Spleen (tissue), 11 donors: ENCODE measurements at regions not wholly inside any gene's neighbourhood (a gene's known extent, or its start where the extent isn't known, plus 50 kb on each side); places are given as distances from the start of the nearest gene placed in this dataset.

Experiments used
- DNase-seq: peaks from one replicate; pipeline ENCODE4 v3.0.0-alpha.2; 2020
- H3K27ac ChIP-seq, 8 donors: fragments of 200-600 bp; sonication (generic) in 7 of 8; 1 replicate in 4 of 8; 2 replicates in 4 of 8; pipeline versions ENCODE4 v1.5.0 to v1.8.0; 2016 to 2021; ENCODE audit warnings: inconsistent platforms in 4 of 8, mild to moderate bottlenecking in 4 of 8, moderate library complexity in 1 of 8
- H3K27me3 ChIP-seq, 7 donors: fragments of 200-600 bp; sonication (generic) in 6 of 7; replicated peaks in 1 of 7; 1 replicate in 4 of 7; 2 replicates in 3 of 7; pipeline versions ENCODE4 v1.5.0 to v1.8.0; 2016 to 2021; ENCODE audit warnings: inconsistent platforms in 3 of 7, mild to moderate bottlenecking in 1 of 7
- H3K36me3 ChIP-seq, 6 donors: fragments of 200-600 bp; sonication (generic) in 5 of 6; 1 replicate in 4 of 6; 2 replicates in 2 of 6; pipeline versions ENCODE4 v1.5.0 to v1.8.0; 2016 to 2021; ENCODE audit warnings: inconsistent platforms in 2 of 6
- H3K4me1 ChIP-seq, 6 donors: fragments of 200-600 bp; sonication (generic) in 5 of 6; 1 replicate in 3 of 6; 2 replicates in 3 of 6; pipeline versions ENCODE4 v1.5.0 to v1.8.0; 2016 to 2021; ENCODE audit warnings: inconsistent platforms in 3 of 6
- H3K4me3 ChIP-seq, 8 donors: fragments of 200-600 bp; sonication (generic) in 7 of 8; 1 replicate in 4 of 8; 2 replicates in 4 of 8; pipeline versions ENCODE4 v1.5.0 to v1.8.0; 2016 to 2021; ENCODE audit warnings: inconsistent platforms in 4 of 8, mild to moderate bottlenecking in 4 of 8, moderate library complexity in 2 of 8
- H3K9me3 ChIP-seq, 8 donors: fragments of 200-600 bp; sonication (generic) in 7 of 8; 1 replicate in 4 of 8; 2 replicates in 4 of 8; pipeline versions ENCODE4 v1.5.0 to v1.8.0; 2016 to 2021; ENCODE audit warnings: inconsistent platforms in 4 of 8
- POLR2A ChIP-seq, 3 donors: fragments of 450-650 bp; IDR thresholded peaks; one replicate each; pipeline ENCODE4 v1.5.1; 2017; ENCODE audit warnings: antibody characterized with exemption in 3 of 3, mild to moderate bottlenecking in 1 of 3
- POLR2AphosphoS5 ChIP-seq, 3 donors: sonication (generic); formaldehyde crosslinking; IDR thresholded peaks; one replicate each; pipeline ENCODE4 v1.5.1; 2017; ENCODE audit warnings: antibody characterized with exemption in 3 of 3
- WGBS, 5 donors: extraction: QIAGEN DNeasy Blood & Tissue Kit in 3 of 5; methylation state at CpG; one replicate each; pipeline versions ENCODE4 v1.1.5 to v1.1.7; 2013 to 2018; 5-methylcytosine and 5-hydroxymethylcytosine counted together
- intact Hi-C: fragments of 100-400 bp; cut with DNase I; formaldehyde crosslinking; loops from one replicate; pipeline ENCODE4 v1.15.0; 2023; ENCODE audit warnings: low total_unique reads
- TF ChIP-seq, protein P1 (sequence below), 11 experiments: fragments of 200-600 bp in 7 of 11; fragments of 450-650 bp in 4 of 11; sonication (generic) in 4 of 11; IDR thresholded peaks in 8 of 11; conservative IDR thresholded peaks in 3 of 11; 1 replicate in 7 of 11; 2 replicates in 4 of 11; pipeline versions ENCODE4 v1.4.0 to v1.8.0; 2016 to 2021; ENCODE audit warnings: antibody characterized with exemption in 11 of 11, inconsistent platforms in 4 of 11, mild to moderate bottlenecking in 1 of 11
- donor health status: healthy with polysubstance abuse.
- donor health status: DM: no; HTN: no; CAD: no; lungs with moderate emphysema.
- donor health status: DM: no; HTN: no; CAD: no.
- donor health status: Bipolar disorder and iron deficiency.
- donor health status: healthy.
- donor health status: DM: no; HTN: no; CAD: no.
- donor health status: DM: yes; HTN: yes; CAD: no.

DNA sequence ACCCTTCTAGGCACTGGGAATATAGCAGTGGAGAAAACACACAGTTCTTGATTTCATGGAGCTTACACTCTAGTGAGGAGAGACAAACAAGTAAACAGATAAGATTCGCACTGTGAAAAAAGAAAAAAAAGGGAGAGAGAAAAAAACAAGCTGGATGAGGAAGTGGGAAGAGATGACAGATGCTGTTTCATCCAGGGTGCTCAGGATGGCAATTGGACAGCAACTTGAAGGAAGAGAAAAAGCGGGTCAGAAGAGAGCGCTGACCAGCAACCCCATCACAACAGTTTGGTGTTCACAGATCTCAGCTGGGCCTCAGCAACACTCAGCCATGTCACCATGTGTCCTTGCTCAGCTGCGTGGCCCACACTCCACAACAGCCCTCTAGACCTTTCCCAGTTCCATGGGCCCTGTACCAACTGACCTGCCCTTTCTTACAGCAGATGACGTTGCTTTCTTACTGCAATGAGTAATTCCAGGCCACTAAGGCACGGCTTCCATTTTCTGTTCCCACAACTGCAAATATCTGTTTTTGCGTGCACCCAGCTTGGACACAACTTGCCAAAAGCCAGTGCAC, 230.8 kb downstream of the MEX3B start:
- Histone ChIP-seq H3K4me1 (no peaks in the 10 kb centered on the region), H3K27ac (no peak overlapping the region), H3K4me3 (no peak overlapping the region), H3K36me3 (no peaks in the 10 kb centered on the region), H3K27me3 (peaks cover 0 to 11% (median 0%) of the 10 kb centered on the region in 7 donors), H3K9me3 (no peaks in the 10 kb centered on the region)
- TF ChIP-seq POLR2A (IDR thresholded peaks at IDR 0.05) (no peak), POLR2AphosphoS5 (IDR thresholded peaks at IDR 0.05) (no peak)
- TF ChIP-seq, protein P1, sequence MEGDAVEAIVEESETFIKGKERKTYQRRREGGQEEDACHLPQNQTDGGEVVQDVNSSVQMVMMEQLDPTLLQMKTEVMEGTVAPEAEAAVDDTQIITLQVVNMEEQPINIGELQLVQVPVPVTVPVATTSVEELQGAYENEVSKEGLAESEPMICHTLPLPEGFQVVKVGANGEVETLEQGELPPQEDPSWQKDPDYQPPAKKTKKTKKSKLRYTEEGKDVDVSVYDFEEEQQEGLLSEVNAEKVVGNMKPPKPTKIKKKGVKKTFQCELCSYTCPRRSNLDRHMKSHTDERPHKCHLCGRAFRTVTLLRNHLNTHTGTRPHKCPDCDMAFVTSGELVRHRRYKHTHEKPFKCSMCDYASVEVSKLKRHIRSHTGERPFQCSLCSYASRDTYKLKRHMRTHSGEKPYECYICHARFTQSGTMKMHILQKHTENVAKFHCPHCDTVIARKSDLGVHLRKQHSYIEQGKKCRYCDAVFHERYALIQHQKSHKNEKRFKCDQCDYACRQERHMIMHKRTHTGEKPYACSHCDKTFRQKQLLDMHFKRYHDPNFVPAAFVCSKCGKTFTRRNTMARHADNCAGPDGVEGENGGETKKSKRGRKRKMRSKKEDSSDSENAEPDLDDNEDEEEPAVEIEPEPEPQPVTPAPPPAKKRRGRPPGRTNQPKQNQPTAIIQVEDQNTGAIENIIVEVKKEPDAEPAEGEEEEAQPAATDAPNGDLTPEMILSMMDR (IDR thresholded peaks at IDR 0.05 in 8 of 11, conservative IDR thresholded peaks at IDR 0.05 in 3 of 11), result no peak
- WGBS, 5 donors, result 83 to 92% (median 89%) methylated on average over 7 of the region's 7 CpGs
- intact Hi-C loops, result no loop called here
- peak; percentile 51 for DNase-seq

DNA sequence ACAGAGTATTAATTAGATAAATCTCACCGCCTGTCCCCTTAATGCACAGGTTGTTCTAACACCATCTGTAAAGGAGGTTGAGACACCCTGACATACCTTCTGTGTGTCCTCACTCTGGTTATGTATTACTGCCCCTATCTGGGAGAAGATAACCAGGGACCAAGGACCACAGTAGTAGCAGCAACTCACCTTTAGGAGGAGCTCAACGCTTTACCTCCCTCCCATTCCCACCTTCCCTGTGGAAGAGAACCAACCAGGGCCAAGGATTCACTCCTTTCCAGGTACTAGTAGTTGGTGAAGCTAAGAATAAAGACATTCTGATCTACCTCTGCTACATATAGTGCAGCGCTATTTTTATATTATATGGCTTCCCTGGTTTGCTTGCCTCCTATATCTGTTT, 232.6 kb downstream of the MEX3B start:
- TF ChIP-seq, protein P1 (IDR thresholded peaks at IDR 0.05 in 8 of 11, conservative IDR thresholded peaks at IDR 0.05 in 3 of 11), result no peak
- TF ChIP-seq POLR2A (IDR thresholded peaks at IDR 0.05) (no peak), POLR2AphosphoS5 (IDR thresholded peaks at IDR 0.05) (no peak)
- intact Hi-C loops, result no loop called here
- no peaks in the 10 kb centered on the region for H3K9me3 ChIP-seq
- peaks cover 0 to 3% (median 0%) of the 10 kb centered on the region in 7 donors for H3K27me3 ChIP-seq
- no peak overlapping the region for H3K4me3 ChIP-seq
- H3K4me1 ChIP-seq, result no peaks in the 10 kb centered on the region
- 71 to 84% (median 73%) methylated on average over 3 of the region's 3 CpGs for WGBS, 5 donors
- H3K36me3 ChIP-seq, result no peaks in the 10 kb centered on the region
- no peak for DNase-seq
- no peak overlapping the region for H3K27ac ChIP-seq

DNA sequence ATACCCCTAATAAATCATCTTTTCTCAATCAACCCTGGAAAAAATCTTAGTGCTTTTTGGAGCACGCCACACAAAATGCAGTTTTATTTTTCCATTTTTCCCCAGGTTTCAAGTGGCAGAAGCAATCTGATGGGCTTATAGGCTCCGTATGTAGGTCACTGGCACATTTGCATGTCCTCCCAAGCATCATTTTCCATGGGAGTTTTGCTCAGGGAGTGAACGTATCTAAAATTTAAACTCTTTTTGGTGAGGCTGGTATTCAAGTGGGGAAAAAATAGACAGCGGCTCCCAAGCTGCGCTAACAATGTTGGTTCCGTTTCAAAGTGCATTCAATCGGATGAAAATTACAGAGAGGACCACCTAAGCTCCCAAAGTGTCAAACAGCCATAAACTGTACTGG, 233.4 kb downstream of the MEX3B start:
- Histone ChIP-seq H3K4me3 (no peak overlapping the region), H3K36me3 (no peaks in the 10 kb centered on the region), H3K27ac (no peak overlapping the region), H3K4me1 (no peaks in the 10 kb centered on the region), H3K27me3 (no peaks in the 10 kb centered on the region), H3K9me3 (no peaks in the 10 kb centered on the region)
- no peak for DNase-seq
- intact Hi-C loops, result no loop called here
- WGBS, 5 donors, result 78 to 88% (median 80%) methylated on average over 7 of the region's 7 CpGs
- no peak for TF ChIP-seq POLR2AphosphoS5 (IDR thresholded peaks at IDR 0.05)

DNA sequence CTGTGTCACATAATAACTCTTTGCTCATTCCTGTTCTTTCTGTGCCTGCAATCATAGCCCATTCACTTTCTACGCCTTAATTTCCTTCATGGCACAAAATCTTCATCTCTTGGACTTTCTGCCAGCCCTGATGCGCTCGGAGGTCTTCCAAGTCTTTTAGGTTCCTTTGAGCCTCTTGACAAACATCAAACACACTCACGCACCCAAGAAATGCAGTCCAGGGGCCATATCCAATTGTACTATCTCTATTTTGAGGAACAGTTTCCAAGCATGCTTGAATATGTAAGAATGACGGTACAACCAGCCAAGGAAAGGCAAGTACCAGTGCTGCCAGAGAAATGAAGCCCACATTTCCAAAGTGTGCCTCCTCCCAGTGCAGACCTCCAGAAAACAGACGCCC, 234.1 kb downstream of the MEX3B start:
- Histone ChIP-seq H3K4me3 (no peak overlapping the region), H3K27ac (no peak overlapping the region), H3K27me3 (no peaks in the 10 kb centered on the region), H3K4me1 (no peaks in the 10 kb centered on the region), H3K9me3 (no peaks in the 10 kb centered on the region), H3K36me3 (no peaks in the 10 kb centered on the region)
- DNase-seq, result no peak
- no peak for TF ChIP-seq POLR2AphosphoS5 (IDR thresholded peaks at IDR 0.05)
- TF ChIP-seq, protein P1 (IDR thresholded peaks at IDR 0.05 in 8 of 11, conservative IDR thresholded peaks at IDR 0.05 in 3 of 11), result no peak
- TF ChIP-seq POLR2A (IDR thresholded peaks at IDR 0.05), result no peak
- WGBS, 5 donors, result 89 to 92% (median 90%) methylated on average over 6 of the region's 6 CpGs
- intact Hi-C loops, result no loop called here

DNA sequence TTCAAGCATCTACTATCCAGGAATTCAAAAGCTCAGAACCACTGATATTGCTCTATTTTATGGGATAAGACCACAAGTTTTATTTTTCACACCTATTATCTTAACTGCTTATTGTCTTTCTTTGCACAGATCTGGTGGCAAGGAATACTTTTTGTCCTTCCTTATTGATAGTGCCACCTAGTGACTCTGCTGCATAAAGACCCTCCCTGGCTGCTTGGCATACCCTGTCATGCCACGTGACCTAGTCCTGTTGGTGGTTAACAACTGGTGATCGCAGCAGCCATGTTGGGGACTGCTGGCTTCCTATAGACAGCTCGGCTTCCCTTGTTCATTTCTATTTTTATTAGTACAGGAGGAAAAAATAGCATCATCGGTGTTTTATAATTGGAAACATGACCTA, 236.3 kb downstream of the MEX3B start:
- 26 to 42% (median 35%) methylated on average over 4 of the region's 4 CpGs for WGBS, 5 donors
- H3K27ac ChIP-seq, result no peak overlapping the region
- TF ChIP-seq, protein P1 (IDR thresholded peaks at IDR 0.05 in 8 of 11, conservative IDR thresholded peaks at IDR 0.05 in 3 of 11), result peak in 2 of 11 experiments; percentile 15 to 32
- TF ChIP-seq POLR2A (IDR thresholded peaks at IDR 0.05) (no peak), POLR2AphosphoS5 (IDR thresholded peaks at IDR 0.05) (no peak)

More for the DNA sequence above, 236.3 kb downstream of the MEX3B start:
- no peak for DNase-seq
- no peaks in the 10 kb centered on the region for H3K27me3 ChIP-seq
- no peaks in the 10 kb centered on the region for H3K36me3 ChIP-seq
- intact Hi-C loops, result no loop called here
- no peaks in the 10 kb centered on the region for H3K4me1 ChIP-seq
- no peak overlapping the region for H3K4me3 ChIP-seq
- no peaks in the 10 kb centered on the region for H3K9me3 ChIP-seq
